HepG2 (cell line): ENCODE measurements at regions not wholly inside any gene's neighbourhood (a gene's known extent, or its start where the extent isn't known, plus 50 kb on each side); places are given as distances from the start of the nearest gene placed in this dataset.

ENCODE experiments used
- ATAC-seq: fragments of 200-7000 bp; cut with Tn5 transposase; 3 replicates; pipeline ENCODE4 v1.9.1; 2020; ENCODE audit warnings: mild to moderate bottlenecking, moderate library complexity
- BruUV-seq: library from RNA; stranded (reverse); fragments of 400-500 nt; replicated peaks from 2 replicates; lab custom pipeline; 2021; lab: Mats Ljungman, UMichigan
- CTCF ChIA-PET: fragments of 300-600 bp; formaldehyde crosslinking; extraction: SDS; loops from one replicate; lab custom pipeline; 2021; ENCODE audit warnings: low total read pairs, inconsistent platforms, low intra/inter-chr PET ratio; lab: Yijun Ruan, JAX
- POLR2A ChIA-PET: fragments of 350-600 bp; sonication (Branson Sonifier 250); formaldehyde crosslinking; loops from one replicate; lab custom pipeline; 2020; ENCODE audit warnings: antibody characterized with exemption, inconsistent platforms; lab: Yijun Ruan, JAX
- DNase-seq: peaks from one replicate; pipeline ENCODE4 v3.0.0-alpha.2; 2015; ENCODE audit warnings: low spot score
- FAIRE-seq: peaks from 3 replicates; lab custom pipeline; 2011; peaks lifted over from hg19 to GRCh38; lab: Jason Lieb, UNC
- H2AFZ ChIP-seq: one replicate; pipeline ENCODE4 v1.6.1; 2011; ENCODE audit warnings: low read length, inconsistent platforms
- H3K27ac ChIP-seq: fragments of 300-600 bp; 3 replicates; pipeline ENCODE4 v1.8.0; 2011; ENCODE audit warnings: mixed run types, mild to moderate bottlenecking, mixed read lengths, low read length, inconsistent platforms; ENCODE audit not compliant: insufficient read depth; ENCODE audit errors: extremely low read length
- H3K27me3 ChIP-seq, 2 experiments: fragments of 200-600 bp in 1 of 2; 2 replicates in 1 of 2; 3 replicates in 1 of 2; pipeline versions ENCODE4 v1.6.0 to v1.8.0; 2011; ENCODE audit warnings: low read length in 2 of 2, mild to moderate bottlenecking in 2 of 2, moderate library complexity in 2 of 2, inconsistent platforms in 1 of 2; ENCODE audit not compliant: insufficient read depth in 2 of 2, control insufficient read depth in 1 of 2
- H3K36me3 ChIP-seq, 2 experiments: fragments of 200-600 bp in 1 of 2; replicated peaks in 1 of 2; 2 replicates in 1 of 2; 3 replicates in 1 of 2; pipeline versions ENCODE4 v1.5.1 to v1.8.0; 2011; ENCODE audit warnings: low read length in 2 of 2, inconsistent platforms in 1 of 2; ENCODE audit not compliant: insufficient read depth in 2 of 2, control insufficient read depth in 1 of 2
- H3K4me1 ChIP-seq: 2 replicates; pipeline ENCODE4 v1.5.1; 2012; ENCODE audit warnings: low read length, inconsistent platforms; ENCODE audit not compliant: insufficient read depth
- H3K4me2 ChIP-seq: 2 replicates; pipeline ENCODE4 v1.6.0; 2011; ENCODE audit warnings: low read depth, low read length, inconsistent platforms
- H3K4me3 ChIP-seq, 3 experiments: fragments of 200-600 bp in 1 of 3; sonication (generic), shearing (Covaris generic) in 1 of 3; replicated peaks in 1 of 3; 2 replicates each; pipeline ENCODE4 v1.5.1; 2011 to 2016; ENCODE audit warnings: low read length in 3 of 3, inconsistent platforms in 2 of 3, low read depth in 2 of 3, mild to moderate bottlenecking in 2 of 3, control low read depth in 1 of 3, mixed read lengths in 1 of 3; ENCODE audit not compliant: insufficient read depth in 1 of 3
- H3K79me2 ChIP-seq: one replicate; pipeline ENCODE4 v1.6.1; 2011; ENCODE audit warnings: low read length, inconsistent platforms; ENCODE audit not compliant: insufficient read depth
- H3K9ac ChIP-seq: 2 replicates; pipeline ENCODE4 v1.6.0; 2011; ENCODE audit warnings: mild to moderate bottlenecking, low read depth, low read length, inconsistent platforms; ENCODE audit not compliant: insufficient read depth
- H3K9me3 ChIP-seq: 2 replicates; pipeline ENCODE4 v1.5.1; 2012; ENCODE audit warnings: mild to moderate bottlenecking, low read length
- H4K20me1 ChIP-seq: 2 replicates; pipeline ENCODE4 v1.6.0; 2011; ENCODE audit warnings: inconsistent platforms, mild to moderate bottlenecking, low read length, moderate library complexity; ENCODE audit not compliant: insufficient read depth
- GATAD2A ChIP-seq: IDR thresholded peaks from 2 replicates; pipeline ENCODE4 v1.6.1; 2016
- HDAC2 ChIP-seq: sonication (generic); formaldehyde crosslinking; IDR thresholded peaks from 2 replicates; pipeline ENCODE4 v1.4.0; 2020; ENCODE audit warnings: missing genetic modification reagents
- MLLT10 ChIP-seq: sonication (generic); formaldehyde crosslinking; IDR thresholded peaks from 2 replicates; pipeline ENCODE4 v1.4.0; 2020; ENCODE audit warnings: missing genetic modification reagents
- PCBP1 ChIP-seq: fragments of 200-400 bp; formaldehyde crosslinking; IDR thresholded peaks from 2 replicates; pipeline ENCODE4 v1.6.1; 2017; ENCODE audit warnings: mild to moderate bottlenecking, low read depth, low read length, borderline replicate concordance
- POGZ ChIP-seq: sonication (generic); formaldehyde crosslinking; IDR thresholded peaks from 2 replicates; pipeline ENCODE4 v1.4.0; 2020; ENCODE audit warnings: mild to moderate bottlenecking, missing genetic modification reagents
- POLR2G ChIP-seq: fragments of 200-400 bp; formaldehyde crosslinking; IDR thresholded peaks from 2 replicates; pipeline ENCODE4 v1.6.1; 2018; ENCODE audit warnings: mild to moderate bottlenecking, low read depth, low read length, moderate library complexity
- PRPF4 ChIP-seq: fragments of 200-400 bp; formaldehyde crosslinking; IDR thresholded peaks from 2 replicates; pipeline ENCODE4 v1.6.1; 2016; ENCODE audit warnings: low read length, low read depth; ENCODE audit not compliant: poor library complexity, severe bottlenecking
- SATB2 ChIP-seq: sonication (generic); formaldehyde crosslinking; IDR thresholded peaks from 2 replicates; pipeline ENCODE4 v1.5.0; 2020; ENCODE audit warnings: missing genetic modification reagents
- TOPORS ChIP-seq: sonication (generic); formaldehyde crosslinking; IDR thresholded peaks from 2 replicates; pipeline ENCODE4 v1.8.0; 2023; ENCODE audit warnings: mild to moderate bottlenecking, missing genetic modification reagents
- ZFYVE20 ChIP-seq: sonication (generic); formaldehyde crosslinking; IDR thresholded peaks from 2 replicates; pipeline ENCODE4 v1.8.0; 2023; ENCODE audit warnings: low read depth, mild to moderate bottlenecking, moderate library complexity, missing genetic modification reagents, borderline replicate concordance
- ZNF264 ChIP-seq: sonication (generic); formaldehyde crosslinking; IDR thresholded peaks from 2 replicates; pipeline ENCODE4 v1.4.0; 2020; ENCODE audit warnings: missing genetic modification reagents
- ZNF44 ChIP-seq: sonication (generic); formaldehyde crosslinking; IDR thresholded peaks from 2 replicates; pipeline ENCODE4 v1.5.1; 2020; ENCODE audit warnings: mild to moderate bottlenecking, missing genetic modification reagents
- ZNF772 ChIP-seq: sonication (generic); formaldehyde crosslinking; IDR thresholded peaks from 2 replicates; pipeline ENCODE4 v1.5.0; 2020; ENCODE audit warnings: mild to moderate bottlenecking, missing genetic modification reagents
- ZNF841 ChIP-seq: sonication (generic); formaldehyde crosslinking; IDR thresholded peaks from 2 replicates; pipeline ENCODE4 v1.8.1; 2023; ENCODE audit warnings: missing genetic modification reagents, borderline replicate concordance
- in situ Hi-C: cut with HindIII; loops from 2 replicates; pipeline ENCODE4 v1.10.0; 2017; ENCODE audit warnings: low pct_unique_long_range_greater_than_20kb; ENCODE audit not compliant: extremely low pct_ligation_motif_present
- intact Hi-C: fragments of 100-400 bp; cut with micrococcal nuclease; formaldehyde crosslinking; loops from one replicate; pipeline ENCODE4 v1.10.0; 2022; ENCODE audit not compliant: unreplicated experiment
- TF ChIP-seq, protein P1 (sequence below): sonication (generic); formaldehyde crosslinking; IDR thresholded peaks from 2 replicates; pipeline ENCODE4 v1.8.1; 2023; ENCODE audit warnings: missing genetic modification reagents, mild to moderate bottlenecking, borderline replicate concordance
- TF ChIP-seq, protein P2 (sequence below): sonication (generic); formaldehyde crosslinking; IDR thresholded peaks from 2 replicates; pipeline ENCODE4 v1.9.0; 2021; ENCODE audit warnings: mild to moderate bottlenecking, missing genetic modification reagents
- TF ChIP-seq, protein P3 (sequence below): sonication (generic); formaldehyde crosslinking; IDR thresholded peaks from 2 replicates; pipeline ENCODE4 v1.8.0; 2022; ENCODE audit warnings: mild to moderate bottlenecking, missing genetic modification reagents, moderate library complexity

DNA sequence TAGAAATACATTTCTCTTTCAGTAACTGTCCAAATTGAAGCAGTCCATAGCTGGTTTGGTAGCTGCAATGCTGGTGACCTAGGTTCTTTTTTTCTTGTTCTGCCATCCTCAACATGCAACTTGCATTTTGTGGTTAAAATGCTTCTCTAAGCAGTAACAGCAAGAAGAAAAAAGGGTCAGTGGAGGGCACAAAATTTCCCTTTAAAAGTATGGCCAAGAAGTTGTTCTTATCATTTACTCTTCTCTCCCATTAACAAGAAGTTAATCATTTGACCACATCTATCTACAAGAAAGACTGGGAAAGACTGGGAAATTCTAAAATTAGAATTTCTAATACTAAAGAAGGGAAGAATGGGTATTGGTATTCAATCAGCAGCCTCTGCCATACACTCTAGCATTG lies 569.9 kb downstream of the CPS1 start:
- Histone ChIP-seq H3K9me3 (no peaks in the 10 kb centered on the region), H3K36me3 (no peaks in the 10 kb centered on the region), H3K4me1 (no peaks in the 10 kb centered on the region), H2AFZ (no peak overlapping the region), H4K20me1 (no peaks in the 10 kb centered on the region), H3K4me2 (no peak overlapping the region), H3K79me2 (no peaks in the 10 kb centered on the region), H3K27ac (no peak overlapping the region), H3K4me3 (no peak overlapping the region), H3K27me3 (no peaks in the 10 kb centered on the region), H3K9ac (no peak overlapping the region)
- BruUV-seq: no TSS peak
- ATAC-seq (no peak), DNase-seq (no peak), FAIRE-seq (no peak)
- ChIA-PET POLR2A (no interaction called here), CTCF (no interaction called here)
- in situ Hi-C loops: no loop called here
- intact Hi-C loops: no loop called here
- TF ChIP-seq TOPORS (CRISPR knock-in tag) (no peak), ZNF264 (CRISPR knock-in tag) (no peak), PCBP1 (no peak), GATAD2A (no peak), ZNF44 (no peak), POGZ (no peak), ZFYVE20 (CRISPR knock-in tag) (no peak), ZNF772 (CRISPR knock-in tag) (no peak), ZNF841 (CRISPR knock-in tag) (no peak), SATB2 (no peak), POLR2G (no peak), HDAC2 (CRISPR knock-in tag) (no peak), MLLT10 (CRISPR knock-in tag) (no peak), PRPF4 (no peak)
- TF ChIP-seq, protein P1, sequence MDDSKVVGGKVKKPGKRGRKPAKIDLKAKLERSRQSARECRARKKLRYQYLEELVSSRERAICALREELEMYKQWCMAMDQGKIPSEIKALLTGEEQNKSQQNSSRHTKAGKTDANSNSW (CRISPR knock-in tag): no peak
- TF ChIP-seq, protein P2, sequence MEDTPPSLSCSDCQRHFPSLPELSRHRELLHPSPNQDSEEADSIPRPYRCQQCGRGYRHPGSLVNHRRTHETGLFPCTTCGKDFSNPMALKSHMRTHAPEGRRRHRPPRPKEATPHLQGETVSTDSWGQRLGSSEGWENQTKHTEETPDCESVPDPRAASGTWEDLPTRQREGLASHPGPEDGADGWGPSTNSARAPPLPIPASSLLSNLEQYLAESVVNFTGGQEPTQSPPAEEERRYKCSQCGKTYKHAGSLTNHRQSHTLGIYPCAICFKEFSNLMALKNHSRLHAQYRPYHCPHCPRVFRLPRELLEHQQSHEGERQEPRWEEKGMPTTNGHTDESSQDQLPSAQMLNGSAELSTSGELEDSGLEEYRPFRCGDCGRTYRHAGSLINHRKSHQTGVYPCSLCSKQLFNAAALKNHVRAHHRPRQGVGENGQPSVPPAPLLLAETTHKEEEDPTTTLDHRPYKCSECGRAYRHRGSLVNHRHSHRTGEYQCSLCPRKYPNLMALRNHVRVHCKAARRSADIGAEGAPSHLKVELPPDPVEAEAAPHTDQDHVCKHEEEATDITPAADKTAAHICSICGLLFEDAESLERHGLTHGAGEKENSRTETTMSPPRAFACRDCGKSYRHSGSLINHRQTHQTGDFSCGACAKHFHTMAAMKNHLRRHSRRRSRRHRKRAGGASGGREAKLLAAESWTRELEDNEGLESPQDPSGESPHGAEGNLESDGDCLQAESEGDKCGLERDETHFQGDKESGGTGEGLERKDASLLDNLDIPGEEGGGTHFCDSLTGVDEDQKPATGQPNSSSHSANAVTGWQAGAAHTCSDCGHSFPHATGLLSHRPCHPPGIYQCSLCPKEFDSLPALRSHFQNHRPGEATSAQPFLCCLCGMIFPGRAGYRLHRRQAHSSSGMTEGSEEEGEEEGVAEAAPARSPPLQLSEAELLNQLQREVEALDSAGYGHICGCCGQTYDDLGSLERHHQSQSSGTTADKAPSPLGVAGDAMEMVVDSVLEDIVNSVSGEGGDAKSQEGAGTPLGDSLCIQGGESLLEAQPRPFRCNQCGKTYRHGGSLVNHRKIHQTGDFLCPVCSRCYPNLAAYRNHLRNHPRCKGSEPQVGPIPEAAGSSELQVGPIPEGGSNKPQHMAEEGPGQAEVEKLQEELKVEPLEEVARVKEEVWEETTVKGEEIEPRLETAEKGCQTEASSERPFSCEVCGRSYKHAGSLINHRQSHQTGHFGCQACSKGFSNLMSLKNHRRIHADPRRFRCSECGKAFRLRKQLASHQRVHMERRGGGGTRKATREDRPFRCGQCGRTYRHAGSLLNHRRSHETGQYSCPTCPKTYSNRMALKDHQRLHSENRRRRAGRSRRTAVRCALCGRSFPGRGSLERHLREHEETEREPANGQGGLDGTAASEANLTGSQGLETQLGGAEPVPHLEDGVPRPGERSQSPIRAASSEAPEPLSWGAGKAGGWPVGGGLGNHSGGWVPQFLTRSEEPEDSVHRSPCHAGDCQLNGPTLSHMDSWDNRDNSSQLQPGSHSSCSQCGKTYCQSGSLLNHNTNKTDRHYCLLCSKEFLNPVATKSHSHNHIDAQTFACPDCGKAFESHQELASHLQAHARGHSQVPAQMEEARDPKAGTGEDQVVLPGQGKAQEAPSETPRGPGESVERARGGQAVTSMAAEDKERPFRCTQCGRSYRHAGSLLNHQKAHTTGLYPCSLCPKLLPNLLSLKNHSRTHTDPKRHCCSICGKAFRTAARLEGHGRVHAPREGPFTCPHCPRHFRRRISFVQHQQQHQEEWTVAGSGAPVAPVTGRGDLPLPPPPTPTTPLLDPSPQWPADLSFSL (CRISPR knock-in tag): no peak
- TF ChIP-seq, protein P3, sequence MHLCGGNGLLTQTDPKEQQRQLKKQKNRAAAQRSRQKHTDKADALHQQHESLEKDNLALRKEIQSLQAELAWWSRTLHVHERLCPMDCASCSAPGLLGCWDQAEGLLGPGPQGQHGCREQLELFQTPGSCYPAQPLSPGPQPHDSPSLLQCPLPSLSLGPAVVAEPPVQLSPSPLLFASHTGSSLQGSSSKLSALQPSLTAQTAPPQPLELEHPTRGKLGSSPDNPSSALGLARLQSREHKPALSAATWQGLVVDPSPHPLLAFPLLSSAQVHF (CRISPR knock-in tag): no peak
